ENCODE measurements at regions not wholly inside any gene's neighbourhood (a gene's known extent, or its start where the extent isn't known, plus 50 kb on each side); places are given as distances from the start of the nearest gene placed in this dataset.
"Not testable (repeated sequence)": the region's sequence is repeated elsewhere in the genome, so short reads cannot be mapped to it uniquely, and the experiment has no call there.

DNA sequence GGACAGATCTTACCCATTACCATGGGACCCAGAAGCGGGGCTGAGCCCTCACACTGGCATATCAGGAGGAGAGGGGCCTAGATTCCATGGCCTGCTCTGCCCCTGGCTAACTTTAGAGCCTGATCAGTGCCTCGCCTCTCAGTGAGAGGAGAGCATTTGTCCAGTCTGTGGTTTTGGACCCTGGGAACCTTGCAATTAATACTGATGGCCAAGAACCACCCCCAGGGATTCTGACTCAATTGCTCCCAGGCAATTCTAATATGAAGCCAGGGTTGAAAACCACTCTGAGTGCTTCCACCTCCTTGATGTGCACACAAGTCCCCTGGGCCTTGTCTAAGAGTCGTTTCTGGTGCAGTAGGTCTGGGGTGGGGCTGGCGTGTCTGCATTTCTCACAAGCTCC lies 67.7 kb downstream of the CALM1 start:
- Mint-ChIP-seq H3K36me3 (no peaks in the 10 kb centered on the region), H3K9me3 (peaks cover 21% of the 10 kb centered on the region), H3K4me3 (no peak overlapping the region), H3K27ac (no peak overlapping the region; the same call in 1 of the 2 replicates), H3K27me3 (ENCODE audit: low read depth) (peaks cover 5% of the 10 kb centered on the region; the same call in 1 of the 2 replicates), H3K4me1 (no peaks in the 10 kb centered on the region)
- DNase-seq (ENCODE audit: low spot score), result no peak
- ChIA-PET CTCF (no interaction called here), POLR2A (no interaction called here)
- no peak for TF ChIP-seq ZNF263 (CRISPR knock-in tag; IDR thresholded peaks at IDR 0.05; ENCODE audit: low read depth)
- ATAC-seq, result no peak

DNA sequence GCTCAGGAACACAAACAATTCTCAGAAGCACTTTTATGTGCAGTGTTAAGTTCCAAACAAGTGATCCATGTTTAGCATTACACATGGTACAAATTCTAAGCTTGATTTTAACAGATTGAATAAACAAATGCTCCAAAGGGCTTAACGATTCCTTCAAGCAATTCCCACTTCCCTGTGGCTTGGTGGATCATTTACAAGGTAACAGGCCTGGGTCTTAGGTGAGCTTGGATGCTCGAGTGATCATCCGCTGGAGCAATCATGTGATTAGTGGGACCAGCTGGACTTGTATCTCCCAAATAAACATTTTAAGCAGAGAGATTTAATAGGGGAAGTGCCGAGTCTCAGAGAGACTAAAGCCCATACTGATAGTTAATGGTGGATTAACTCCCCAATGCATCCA lies 70.7 kb downstream of the CALM1 start:
- peaks cover 5% of the 10 kb centered on the region; the same call in 1 of the 2 replicates for H3K27me3 Mint-ChIP-seq (ENCODE audit: low read depth)
- no peak for DNase-seq (ENCODE audit: low spot score)
- peaks cover 2% of the 10 kb centered on the region; the same call in 1 of the 2 replicates for H3K36me3 Mint-ChIP-seq
- H3K4me3 Mint-ChIP-seq, result no peak overlapping the region
- H3K4me1 Mint-ChIP-seq, result no peaks in the 10 kb centered on the region
- H3K27ac Mint-ChIP-seq, result no peak overlapping the region
- CTCF ChIA-PET, result no interaction called here
- TF ChIP-seq CTCF (IDR thresholded peaks at IDR 0.05) (no peak), CDX4 (CRISPR knock-in tag; IDR thresholded peaks at IDR 0.05; ENCODE audit: borderline replicate concordance) (no peak)
- TF ChIP-seq, protein P1, sequence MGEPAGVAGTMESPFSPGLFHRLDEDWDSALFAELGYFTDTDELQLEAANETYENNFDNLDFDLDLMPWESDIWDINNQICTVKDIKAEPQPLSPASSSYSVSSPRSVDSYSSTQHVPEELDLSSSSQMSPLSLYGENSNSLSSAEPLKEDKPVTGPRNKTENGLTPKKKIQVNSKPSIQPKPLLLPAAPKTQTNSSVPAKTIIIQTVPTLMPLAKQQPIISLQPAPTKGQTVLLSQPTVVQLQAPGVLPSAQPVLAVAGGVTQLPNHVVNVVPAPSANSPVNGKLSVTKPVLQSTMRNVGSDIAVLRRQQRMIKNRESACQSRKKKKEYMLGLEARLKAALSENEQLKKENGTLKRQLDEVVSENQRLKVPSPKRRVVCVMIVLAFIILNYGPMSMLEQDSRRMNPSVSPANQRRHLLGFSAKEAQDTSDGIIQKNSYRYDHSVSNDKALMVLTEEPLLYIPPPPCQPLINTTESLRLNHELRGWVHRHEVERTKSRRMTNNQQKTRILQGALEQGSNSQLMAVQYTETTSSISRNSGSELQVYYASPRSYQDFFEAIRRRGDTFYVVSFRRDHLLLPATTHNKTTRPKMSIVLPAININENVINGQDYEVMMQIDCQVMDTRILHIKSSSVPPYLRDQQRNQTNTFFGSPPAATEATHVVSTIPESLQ (CRISPR knock-in tag; IDR thresholded peaks at IDR 0.05), result no peak
- POLR2A ChIA-PET, result no interaction called here
- peaks cover 48% of the 10 kb centered on the region for H3K9me3 Mint-ChIP-seq
- ATAC-seq, result no peak

DNA sequence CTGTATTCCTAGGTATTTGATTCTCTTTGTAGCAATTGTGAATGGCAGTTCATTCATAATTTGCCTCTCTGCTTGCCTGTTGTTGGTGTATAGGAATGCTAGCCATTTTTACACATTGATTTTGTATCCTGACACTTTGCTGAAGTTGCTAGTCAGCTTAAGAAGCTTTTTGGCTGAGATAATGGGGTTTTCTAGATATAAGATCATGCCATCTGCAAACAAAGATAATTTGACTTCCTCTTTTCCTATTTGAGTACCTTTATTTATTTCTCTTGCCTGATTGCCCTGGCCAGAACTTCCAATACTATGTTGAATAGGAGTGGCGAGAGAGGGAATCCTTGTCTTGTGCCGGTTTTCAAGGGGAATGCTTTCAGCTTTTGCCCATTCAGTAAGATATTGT lies 72.6 kb downstream of the CALM1 start:
- H3K27ac Mint-ChIP-seq; H3K4me1 Mint-ChIP-seq; CTCF ChIA-PET; POLR2A ChIA-PET; DNase-seq (ENCODE audit: low spot score); H3K4me3 Mint-ChIP-seq; ATAC-seq: not testable (repeated sequence)
- H3K9me3 Mint-ChIP-seq, result peaks cover 67% of the 10 kb centered on the region
- H3K27me3 Mint-ChIP-seq (ENCODE audit: low read depth), result peaks cover 13% of the 10 kb centered on the region
- H3K36me3 Mint-ChIP-seq, result peaks cover 21% of the 10 kb centered on the region

DNA sequence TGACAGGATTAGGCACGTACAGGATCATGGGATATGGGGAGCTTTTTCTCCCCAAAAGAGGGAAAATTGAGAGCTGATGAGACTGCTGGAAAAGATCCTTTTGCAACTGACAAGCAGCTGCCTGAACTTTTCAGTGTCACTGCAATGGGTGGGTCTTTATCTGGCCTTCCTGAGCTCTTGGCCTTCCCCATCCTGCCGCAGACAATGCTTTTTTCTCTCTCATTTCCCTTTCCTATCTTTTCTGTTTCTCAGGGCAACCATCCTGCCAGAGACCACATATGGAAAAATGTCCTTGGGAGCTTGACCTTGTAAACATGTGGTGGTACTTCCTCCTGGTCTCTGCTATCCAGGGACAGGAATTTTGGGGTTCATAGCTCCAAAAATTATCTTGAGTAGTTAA lies 75.8 kb downstream of the CALM1 start:
- Mint-ChIP-seq H3K27ac (no peak overlapping the region), H3K4me1 (no peaks in the 10 kb centered on the region), H3K27me3 (ENCODE audit: low read depth) (peaks cover 20% of the 10 kb centered on the region), H3K4me3 (no peak overlapping the region), H3K36me3 (peaks cover 42% of the 10 kb centered on the region), H3K9me3 (peaks cover 95% of the 10 kb centered on the region)
- CTCF ChIA-PET, result no interaction called here
- ATAC-seq (no peak), DNase-seq (ENCODE audit: low spot score) (no peak)
- POLR2A ChIA-PET, result interaction anchor here (0.6 kb wide), 1 partner anchor 29 kb away, joined by 7 read pairs; no protein-coding TSS in a partner anchor
- TF ChIP-seq TCF7 (CRISPR knock-in tag; IDR thresholded peaks at IDR 0.05; ENCODE audit: low read depth), result no peak
- TF ChIP-seq ATF1 (CRISPR knock-in tag; IDR thresholded peaks at IDR 0.05), result no peak
- TF ChIP-seq, protein P2, sequence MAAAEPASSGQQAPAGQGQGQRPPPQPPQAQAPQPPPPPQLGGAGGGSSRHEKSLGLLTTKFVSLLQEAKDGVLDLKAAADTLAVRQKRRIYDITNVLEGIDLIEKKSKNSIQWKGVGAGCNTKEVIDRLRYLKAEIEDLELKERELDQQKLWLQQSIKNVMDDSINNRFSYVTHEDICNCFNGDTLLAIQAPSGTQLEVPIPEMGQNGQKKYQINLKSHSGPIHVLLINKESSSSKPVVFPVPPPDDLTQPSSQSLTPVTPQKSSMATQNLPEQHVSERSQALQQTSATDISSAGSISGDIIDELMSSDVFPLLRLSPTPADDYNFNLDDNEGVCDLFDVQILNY (CRISPR knock-in tag; IDR thresholded peaks at IDR 0.05), result no peak
- TF ChIP-seq, protein P3, sequence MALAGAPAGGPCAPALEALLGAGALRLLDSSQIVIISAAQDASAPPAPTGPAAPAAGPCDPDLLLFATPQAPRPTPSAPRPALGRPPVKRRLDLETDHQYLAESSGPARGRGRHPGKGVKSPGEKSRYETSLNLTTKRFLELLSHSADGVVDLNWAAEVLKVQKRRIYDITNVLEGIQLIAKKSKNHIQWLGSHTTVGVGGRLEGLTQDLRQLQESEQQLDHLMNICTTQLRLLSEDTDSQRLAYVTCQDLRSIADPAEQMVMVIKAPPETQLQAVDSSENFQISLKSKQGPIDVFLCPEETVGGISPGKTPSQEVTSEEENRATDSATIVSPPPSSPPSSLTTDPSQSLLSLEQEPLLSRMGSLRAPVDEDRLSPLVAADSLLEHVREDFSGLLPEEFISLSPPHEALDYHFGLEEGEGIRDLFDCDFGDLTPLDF (CRISPR knock-in tag; IDR thresholded peaks at IDR 0.05), result no peak
- TF ChIP-seq ESRRA (CRISPR knock-in tag; IDR thresholded peaks at IDR 0.05; ENCODE audit: borderline replicate concordance), result no peak
- no peak for TF ChIP-seq ETV6 (CRISPR knock-in tag; IDR thresholded peaks at IDR 0.05)
- TF ChIP-seq NFATC4 (CRISPR knock-in tag; IDR thresholded peaks at IDR 0.05), result no peak
- TF ChIP-seq ELF4 (CRISPR knock-in tag; IDR thresholded peaks at IDR 0.05; ENCODE audit: low read depth), result no peak
- no peak for TF ChIP-seq ZNF425 (CRISPR knock-in tag; conservative IDR thresholded peaks at IDR 0.05)
- TF ChIP-seq, protein P4, sequence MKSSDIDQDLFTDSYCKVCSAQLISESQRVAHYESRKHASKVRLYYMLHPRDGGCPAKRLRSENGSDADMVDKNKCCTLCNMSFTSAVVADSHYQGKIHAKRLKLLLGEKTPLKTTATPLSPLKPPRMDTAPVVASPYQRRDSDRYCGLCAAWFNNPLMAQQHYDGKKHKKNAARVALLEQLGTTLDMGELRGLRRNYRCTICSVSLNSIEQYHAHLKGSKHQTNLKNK (CRISPR knock-in tag; IDR thresholded peaks at IDR 0.05), result no peak
- no peak for TF ChIP-seq FOXJ3 (CRISPR knock-in tag; IDR thresholded peaks at IDR 0.05; ENCODE audit: borderline replicate concordance)

Data from WTC11 (cell line).